Hepatocyte (in vitro differentiated cells): ENCODE measurements at regions not wholly inside any gene's neighbourhood (a gene's known extent, or its start where the extent isn't known, plus 50 kb on each side); places are given as distances from the start of the nearest gene placed in this dataset.

Experiments
- DNase-seq: peaks from one replicate; pipeline ENCODE4 v3.0.0-alpha.2; 2016; ENCODE audit warnings: low spot score
- H2AFZ ChIP-seq: fragments of 200-600 bp; sonication (generic); 2 replicates; pipeline ENCODE4 v1.6.0; 2016; ENCODE audit warnings: antibody characterized with exemption, mild to moderate bottlenecking
- H3K27ac ChIP-seq: fragments of 200-600 bp; sonication (generic); 2 replicates; pipeline ENCODE4 v1.5.1; 2016; ENCODE audit warnings: mild to moderate bottlenecking
- H3K27me3 ChIP-seq: fragments of 200-600 bp; sonication (generic); 2 replicates; pipeline ENCODE4 v1.6.1; 2016
- H3K36me3 ChIP-seq: fragments of 200-600 bp; sonication (generic); replicated peaks from 2 replicates; pipeline ENCODE4 v1.5.1; 2016; ENCODE audit warnings: low read depth; ENCODE audit not compliant: insufficient read depth
- H3K4me1 ChIP-seq: fragments of 200-600 bp; sonication (generic); 2 replicates; pipeline ENCODE4 v1.5.1; 2016; ENCODE audit warnings: mild to moderate bottlenecking, moderate library complexity; ENCODE audit not compliant: insufficient read depth
- H3K4me2 ChIP-seq: fragments of 200-600 bp; sonication (generic); 2 replicates; pipeline ENCODE4 v1.6.0; 2016
- H3K4me3 ChIP-seq: fragments of 200-600 bp; sonication (generic); 2 replicates; pipeline ENCODE4 v1.5.1; 2016; ENCODE audit warnings: mild to moderate bottlenecking
- H3K79me2 ChIP-seq: fragments of 200-600 bp; sonication (generic); 2 replicates; pipeline ENCODE4 v1.6.0; 2017; ENCODE audit warnings: mild to moderate bottlenecking
- H3K9me2 ChIP-seq: fragments of 200-600 bp; sonication (generic); replicated peaks from 2 replicates; pipeline ENCODE4 v1.6.0; 2017; ENCODE audit warnings: mild to moderate bottlenecking; ENCODE audit not compliant: insufficient read depth
- H3K9me3 ChIP-seq: fragments of 200-600 bp; sonication (generic); 2 replicates; pipeline ENCODE4 v1.5.1; 2016; ENCODE audit warnings: low read depth, mild to moderate bottlenecking
- H4K20me1 ChIP-seq: fragments of 200-600 bp; sonication (generic); 2 replicates; pipeline ENCODE4 v1.6.0; 2016; ENCODE audit warnings: mild to moderate bottlenecking; ENCODE audit not compliant: insufficient read depth, poor library complexity, severe bottlenecking
- EZH2 ChIP-seq: fragments of 200-600 bp; sonication (generic); IDR thresholded peaks from 2 replicates; pipeline ENCODE4 v1.6.1; 2016; ENCODE audit warnings: antibody characterized with exemption, mild to moderate bottlenecking, borderline replicate concordance
- EZH2phosphoT487 ChIP-seq: fragments of 200-600 bp; sonication (generic); IDR thresholded peaks from one replicate; pipeline ENCODE4 v1.6.1; 2018; ENCODE audit warnings: antibody characterized with exemption, mild to moderate bottlenecking, low read depth, moderate library complexity; ENCODE audit not compliant: unreplicated experiment, severe bottlenecking
- WGBS: methylation state at CpG from one replicate; pipeline ENCODE4 v1.1.6; 2016; ENCODE audit warnings: low lambda C conversion rate; ENCODE audit errors: missing lambda C conversion rate; 5-methylcytosine and 5-hydroxymethylcytosine counted together
- TF ChIP-seq, protein P1 (sequence below): fragments of 200-600 bp; sonication (generic); IDR thresholded peaks from 2 replicates; pipeline ENCODE4 v1.5.1; 2016; ENCODE audit warnings: antibody characterized with exemption, mild to moderate bottlenecking; ENCODE audit not compliant: poor library complexity

DNA sequence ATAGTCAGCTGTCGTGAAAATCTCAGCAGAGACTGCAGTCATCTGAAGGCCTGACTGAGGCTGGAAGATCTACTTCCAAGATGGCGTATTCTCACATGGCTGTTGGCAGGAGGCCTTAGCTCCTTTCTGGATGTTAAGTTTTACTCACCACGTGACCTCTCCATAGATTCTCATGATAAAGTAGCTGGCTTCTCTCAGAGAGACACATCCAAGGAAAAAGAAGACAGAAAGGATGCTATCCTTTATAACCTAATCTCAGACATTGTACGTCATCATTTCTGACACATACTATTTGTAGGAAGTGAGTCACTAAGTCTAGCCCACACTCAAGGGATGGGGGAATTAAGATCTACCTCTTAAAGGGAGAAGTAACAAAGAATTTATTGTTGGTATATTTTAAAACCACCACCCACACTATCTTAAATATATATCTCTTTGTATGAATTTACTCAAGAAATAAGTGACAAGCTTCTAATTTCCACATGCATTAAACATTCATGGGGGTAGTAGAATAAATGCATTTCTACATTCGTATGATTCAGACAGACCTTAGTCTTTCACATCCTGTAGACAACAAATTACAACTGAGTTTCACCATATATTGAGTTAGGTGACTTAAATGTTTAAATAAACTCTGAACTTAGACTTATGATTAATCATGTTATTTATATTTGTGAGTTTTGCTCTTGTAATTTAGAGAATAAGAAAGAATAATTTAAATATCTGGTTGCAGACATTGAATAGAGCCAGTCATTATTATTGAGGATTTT is 411.0 kb downstream of the LRIG3 start:
- no peak for DNase-seq
- WGBS, result 93% methylated on average over 5 of the region's 5 CpGs

DNA sequence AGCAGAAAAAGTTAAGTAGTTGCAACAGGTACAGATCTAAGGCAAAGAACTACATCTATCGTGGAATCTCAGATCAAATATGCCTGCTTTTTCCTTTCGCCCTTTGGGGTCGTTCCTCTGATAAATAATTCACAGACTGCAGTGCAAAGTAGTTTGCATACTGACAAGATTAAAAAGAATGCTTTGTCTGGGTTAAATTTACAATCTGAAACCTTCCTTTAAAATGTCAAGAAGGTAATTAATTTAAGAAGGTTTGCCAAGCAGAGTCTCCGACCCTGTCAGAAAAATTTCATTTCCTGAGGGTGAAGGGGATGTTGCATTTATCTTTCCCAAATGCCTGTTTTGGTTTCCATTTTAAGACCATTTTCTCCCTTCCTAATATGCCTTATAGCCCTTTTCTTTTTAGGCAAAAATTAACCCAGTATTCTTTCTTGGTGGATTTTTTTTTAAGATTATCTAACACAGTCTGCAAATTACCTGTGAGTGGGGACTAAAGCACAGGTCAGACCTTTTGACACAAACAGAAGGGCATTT is 406.9 kb downstream of the LRIG3 start:
- WGBS, result 53% methylated on average over 4 of the region's 4 CpGs
- no peaks in the 10 kb centered on the region for H3K79me2 ChIP-seq
- H3K9me3 ChIP-seq, result no peaks in the 10 kb centered on the region
- no peaks in the 10 kb centered on the region for H4K20me1 ChIP-seq
- no peak overlapping the region for H3K27ac ChIP-seq
- no peaks in the 10 kb centered on the region for H3K9me2 ChIP-seq
- no peak overlapping the region for H3K4me3 ChIP-seq
- no peaks in the 10 kb centered on the region for H3K36me3 ChIP-seq
- no peak overlapping the region for H2AFZ ChIP-seq
- H3K4me1 ChIP-seq, result no peaks in the 10 kb centered on the region
- TF ChIP-seq EZH2, result no peak
- no peak for TF ChIP-seq EZH2phosphoT487
- TF ChIP-seq, protein P1, sequence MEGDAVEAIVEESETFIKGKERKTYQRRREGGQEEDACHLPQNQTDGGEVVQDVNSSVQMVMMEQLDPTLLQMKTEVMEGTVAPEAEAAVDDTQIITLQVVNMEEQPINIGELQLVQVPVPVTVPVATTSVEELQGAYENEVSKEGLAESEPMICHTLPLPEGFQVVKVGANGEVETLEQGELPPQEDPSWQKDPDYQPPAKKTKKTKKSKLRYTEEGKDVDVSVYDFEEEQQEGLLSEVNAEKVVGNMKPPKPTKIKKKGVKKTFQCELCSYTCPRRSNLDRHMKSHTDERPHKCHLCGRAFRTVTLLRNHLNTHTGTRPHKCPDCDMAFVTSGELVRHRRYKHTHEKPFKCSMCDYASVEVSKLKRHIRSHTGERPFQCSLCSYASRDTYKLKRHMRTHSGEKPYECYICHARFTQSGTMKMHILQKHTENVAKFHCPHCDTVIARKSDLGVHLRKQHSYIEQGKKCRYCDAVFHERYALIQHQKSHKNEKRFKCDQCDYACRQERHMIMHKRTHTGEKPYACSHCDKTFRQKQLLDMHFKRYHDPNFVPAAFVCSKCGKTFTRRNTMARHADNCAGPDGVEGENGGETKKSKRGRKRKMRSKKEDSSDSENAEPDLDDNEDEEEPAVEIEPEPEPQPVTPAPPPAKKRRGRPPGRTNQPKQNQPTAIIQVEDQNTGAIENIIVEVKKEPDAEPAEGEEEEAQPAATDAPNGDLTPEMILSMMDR, result no peak
- H3K27me3 ChIP-seq, result no peaks in the 10 kb centered on the region
- DNase-seq, result no peak
- no peak overlapping the region for H3K4me2 ChIP-seq

More for the DNA sequence above, 411.0 kb downstream of the LRIG3 start:
- H3K27ac ChIP-seq, result no peak overlapping the region
- H3K4me2 ChIP-seq, result no peak overlapping the region
- no peak overlapping the region for H2AFZ ChIP-seq
- no peaks in the 10 kb centered on the region for H3K27me3 ChIP-seq
- no peaks in the 10 kb centered on the region for H3K79me2 ChIP-seq
- no peaks in the 10 kb centered on the region for H3K4me1 ChIP-seq
- no peaks in the 10 kb centered on the region for H3K9me2 ChIP-seq
- H3K36me3 ChIP-seq, result no peaks in the 10 kb centered on the region
- H4K20me1 ChIP-seq, result no peaks in the 10 kb centered on the region
- no peaks in the 10 kb centered on the region for H3K9me3 ChIP-seq
- H3K4me3 ChIP-seq, result no peak overlapping the region
- no peak for TF ChIP-seq EZH2phosphoT487
- TF ChIP-seq, protein P1, result no peak
- no peak for TF ChIP-seq EZH2

DNA sequence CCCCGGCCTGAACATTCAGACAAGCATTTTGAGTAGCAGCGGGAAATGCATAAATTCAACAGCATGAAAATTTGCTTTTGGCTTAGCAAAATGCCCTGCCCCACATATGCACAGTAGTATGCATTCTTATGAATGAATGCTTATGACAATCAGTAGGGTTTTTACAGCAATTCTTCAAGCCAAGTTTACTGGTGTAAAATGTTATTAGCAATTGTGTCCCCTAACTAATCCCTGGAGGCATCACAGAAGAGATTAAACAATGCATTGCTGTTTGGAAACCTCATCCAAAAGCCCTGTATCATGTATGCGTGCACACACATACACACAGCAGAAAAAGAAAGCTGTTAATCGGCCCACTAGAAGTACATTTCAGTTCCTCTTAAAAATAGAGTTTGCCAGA is 406.5 kb downstream of the LRIG3 start:
- H3K27me3 ChIP-seq, result no peaks in the 10 kb centered on the region
- H3K4me2 ChIP-seq, result no peak overlapping the region
- H3K9me3 ChIP-seq, result no peaks in the 10 kb centered on the region
- H3K79me2 ChIP-seq, result no peaks in the 10 kb centered on the region
- TF ChIP-seq EZH2phosphoT487 (no peak), EZH2 (no peak)
- no peak overlapping the region for H3K4me3 ChIP-seq
- no peaks in the 10 kb centered on the region for H3K36me3 ChIP-seq
- no peaks in the 10 kb centered on the region for H3K4me1 ChIP-seq
- no peak for DNase-seq
- H3K27ac ChIP-seq, result no peak overlapping the region
- H3K9me2 ChIP-seq, result no peaks in the 10 kb centered on the region
- H2AFZ ChIP-seq, result no peak overlapping the region
- no peaks in the 10 kb centered on the region for H4K20me1 ChIP-seq
- WGBS, result 68% methylated on average over 4 of the region's 4 CpGs

DNA sequence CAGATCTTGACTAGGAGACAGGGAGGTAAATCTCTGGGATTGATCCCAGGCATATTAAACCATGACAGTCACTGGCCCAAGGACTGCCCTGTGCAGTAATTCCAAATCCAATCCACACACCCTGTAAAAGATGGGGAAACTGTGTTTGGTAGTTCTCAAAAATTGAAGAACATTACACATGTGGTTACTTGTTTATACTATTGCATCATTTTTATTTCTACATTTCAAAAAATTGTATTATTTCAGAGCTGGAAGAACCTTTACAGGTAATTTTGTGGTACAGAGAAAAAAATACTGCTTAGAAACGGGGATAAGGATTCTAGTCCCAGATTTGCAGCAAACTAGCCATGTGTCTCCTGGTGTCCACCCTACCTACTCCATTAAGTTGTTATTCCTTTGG is 400.5 kb downstream of the LRIG3 start:
- H4K20me1 ChIP-seq, result no peaks in the 10 kb centered on the region
- H3K4me1 ChIP-seq, result no peaks in the 10 kb centered on the region
- H3K9me2 ChIP-seq, result no peaks in the 10 kb centered on the region
- H3K79me2 ChIP-seq, result no peaks in the 10 kb centered on the region
- WGBS, result 85% methylated on average over 1 of the region's 1 CpG
- no peak for DNase-seq
- H3K4me3 ChIP-seq, result no peak overlapping the region
- TF ChIP-seq EZH2phosphoT487 (no peak), EZH2 (no peak)
- H3K27ac ChIP-seq, result no peak overlapping the region
- no peaks in the 10 kb centered on the region for H3K9me3 ChIP-seq
- H2AFZ ChIP-seq, result no peak overlapping the region
- no peaks in the 10 kb centered on the region for H3K36me3 ChIP-seq
- H3K4me2 ChIP-seq, result no peak overlapping the region
- no peaks in the 10 kb centered on the region for H3K27me3 ChIP-seq
